K562 (cell line): ENCODE measurements at regions not wholly inside any gene's neighbourhood (a gene's known extent, or its start where the extent isn't known, plus 50 kb on each side); places are given as distances from the start of the nearest gene placed in this dataset.

Source experiments
- ATAC-seq: fragments of 200-7000 bp; cut with Tn5 transposase; 3 replicates; pipeline ENCODE4 v1.9.1; 2020; ENCODE audit warnings: moderate library complexity
- BruUV-seq: library from RNA; stranded (reverse); fragments of 400-500 nt; replicated peaks from 2 replicates; lab custom pipeline; 2021; lab: Mats Ljungman, UMichigan
- CTCF ChIA-PET: fragments of 300-600 bp; formaldehyde crosslinking; extraction: SDS; loops from one replicate; lab custom pipeline; 2021; ENCODE audit warnings: low intra/inter-chr PET ratio; lab: Yijun Ruan, JAX
- POLR2A ChIA-PET: fragments of 300-600, 350-650 bp; sonication (Branson Sonifier 250); formaldehyde crosslinking; extraction: SDS; loops from one replicate; lab custom pipeline; 2021; ENCODE audit warnings: antibody characterized with exemption, inconsistent platforms; lab: Yijun Ruan, JAX
- DNase-seq, 4 experiments: peaks; one replicate each; pipeline versions ENCODE4 v3.0.0 to v3.0.0-alpha.2; 2011 to 2018; ENCODE audit warnings: low spot score in 3 of 4, mixed read lengths in 3 of 4; ENCODE audit errors: extremely low read depth in 1 of 4
- FAIRE-seq: peaks from 2 replicates; lab custom pipeline; 2011; peaks lifted over from hg19 to GRCh38; lab: Jason Lieb, UNC
- H2AFZ ChIP-seq: 2 replicates; pipeline ENCODE4 v1.6.0; 2011; ENCODE audit warnings: low read depth, low read length, control low read depth, inconsistent platforms
- H3K27ac ChIP-seq: fragments of 200-600 bp; 3 replicates; pipeline ENCODE4 v1.8.0; 2011; ENCODE audit warnings: low read depth, mild to moderate bottlenecking, control low read depth, inconsistent platforms, low read length, moderate library complexity, mixed read lengths; ENCODE audit errors: extremely low read depth
- H3K27me3 ChIP-seq, 2 experiments: fragments of 300-600 bp in 1 of 2; 2 replicates in 1 of 2; 3 replicates in 1 of 2; pipeline versions ENCODE4 v1.6.0 to v1.8.0; 2011; ENCODE audit warnings: inconsistent platforms in 2 of 2, low read length in 2 of 2, mild to moderate bottlenecking in 1 of 2, mixed read lengths in 1 of 2, moderate library complexity in 1 of 2; ENCODE audit not compliant: control insufficient read depth in 2 of 2, insufficient read depth in 2 of 2
- H3K36me3 ChIP-seq: fragments of 300-600 bp; 3 replicates; pipeline ENCODE4 v1.8.0; 2011; ENCODE audit warnings: mild to moderate bottlenecking, low read length, inconsistent platforms; ENCODE audit not compliant: control insufficient read depth, insufficient read depth
- H3K4me1 ChIP-seq, 2 experiments: fragments of 200-600 bp in 1 of 2; replicated peaks in 1 of 2; 2 replicates in 1 of 2; 3 replicates in 1 of 2; pipeline versions ENCODE4 v1.5.1 to v1.8.0; 2011; ENCODE audit warnings: inconsistent platforms in 2 of 2, low read length in 2 of 2, mild to moderate bottlenecking in 1 of 2, mixed read lengths in 1 of 2, moderate library complexity in 1 of 2; ENCODE audit not compliant: control insufficient read depth in 2 of 2, insufficient read depth in 2 of 2
- H3K4me2 ChIP-seq: 2 replicates; pipeline ENCODE4 v1.6.1; 2011; ENCODE audit warnings: low read length, control low read depth, inconsistent platforms, mixed read lengths; ENCODE audit not compliant: insufficient read depth
- H3K4me3 ChIP-seq: fragments of 200-600 bp; sonication (generic), shearing (Covaris generic); 2 replicates; pipeline ENCODE4 v1.5.1; 2016; ENCODE audit warnings: control low read depth, inconsistent platforms
- H3K79me2 ChIP-seq: fragments of 200-600 bp; 3 replicates; pipeline ENCODE4 v1.8.0; 2011; ENCODE audit warnings: low read length, inconsistent platforms; ENCODE audit not compliant: control insufficient read depth, insufficient read depth
- H3K9ac ChIP-seq, 2 experiments: 2 replicates each; pipeline versions ENCODE4 v1.6.0 to v1.6.1; 2011; ENCODE audit warnings: low read depth in 2 of 2, low read length in 2 of 2, control low read depth in 1 of 2, inconsistent platforms in 1 of 2, mild to moderate bottlenecking in 1 of 2, mixed read lengths in 1 of 2; ENCODE audit not compliant: insufficient read depth in 1 of 2
- H3K9me1 ChIP-seq: one replicate; pipeline ENCODE4 v1.6.0; 2011; ENCODE audit warnings: inconsistent platforms, mild to moderate bottlenecking, low read length, moderate library complexity; ENCODE audit not compliant: control insufficient read depth, insufficient read depth
- H3K9me3 ChIP-seq: replicated peaks from 2 replicates; pipeline ENCODE4 v1.5.1; 2011; ENCODE audit warnings: low read depth, low read length, inconsistent platforms; ENCODE audit not compliant: control insufficient read depth, insufficient read depth
- H4K20me1 ChIP-seq: replicated peaks from 2 replicates; pipeline ENCODE4 v1.6.1; 2011; ENCODE audit warnings: low read length, inconsistent platforms, mixed read lengths; ENCODE audit not compliant: control insufficient read depth, insufficient read depth
- CTCFL ChIP-seq: IDR thresholded peaks from 2 replicates; pipeline ENCODE4 v1.6.1; 2011; ENCODE audit warnings: borderline replicate concordance, low read depth, mild to moderate bottlenecking, moderate library complexity, low read length; ENCODE audit not compliant: insufficient read depth, poor library complexity, severe bottlenecking
- E2F5 ChIP-seq: sonication (generic); formaldehyde crosslinking; IDR thresholded peaks from 2 replicates; pipeline ENCODE4 v1.8.0; 2022; ENCODE audit warnings: mild to moderate bottlenecking, missing genetic modification reagents
- IRF2 ChIP-seq: sonication (generic); formaldehyde crosslinking; IDR thresholded peaks from 2 replicates; pipeline ENCODE4 v1.8.1; 2022; ENCODE audit warnings: mild to moderate bottlenecking, missing genetic modification reagents
- NFE2L1 ChIP-seq: fragments of 450-650 bp; IDR thresholded peaks from 2 replicates; pipeline ENCODE4 v1.6.1; 2016; ENCODE audit warnings: missing genetic modification characterization, low read depth, mild to moderate bottlenecking, missing compliant biosample characterization, moderate library complexity, borderline replicate concordance
- RBM39 ChIP-seq: fragments of 200-400 bp; formaldehyde crosslinking; optimal IDR thresholded peaks from 2 replicates; pipeline ENCODE3; 2018; ENCODE audit warnings: low read depth, low read length
- SRF ChIP-seq, 2 experiments: fragments of 250-450, 450-650 bp in 1 of 2; sonication (Bioruptor Pico) in 1 of 2; sonication (generic) in 1 of 2; formaldehyde crosslinking; IDR thresholded peaks; 2 replicates each; pipeline versions ENCODE4 v1.5.0 to v1.5.1; 2020 to 2022; ENCODE audit warnings: mild to moderate bottlenecking in 1 of 2, missing genetic modification reagents in 1 of 2
- ZNF277 ChIP-seq: fragments of 250-450 bp; sonication (Bioruptor Pico); IDR thresholded peaks from 2 replicates; pipeline ENCODE4 v1.8.0; 2022; ENCODE audit warnings: inconsistent platforms, mild to moderate bottlenecking, moderate library complexity, borderline replicate concordance
- ZNF395 ChIP-seq: fragments of 200-800 bp; sonication (Bioruptor generic); IDR thresholded peaks from 2 replicates; pipeline ENCODE4 v1.6.1; 2017; ENCODE audit warnings: missing genetic modification characterization, missing compliant biosample characterization
- WGBS: fragments of 100-300 bp; shearing (Covaris generic); methylation state at CpG from one replicate; pipeline ENCODE4 v1.1.6; 2016; ENCODE audit warnings: low coverage, mixed read lengths; ENCODE audit not compliant: insufficient coverage; ENCODE audit errors: missing lambda C conversion rate; 5-methylcytosine and 5-hydroxymethylcytosine counted together
- in situ Hi-C: fragments of 300-500 bp; cut with MboI; formaldehyde crosslinking; loops from 4 replicates; pipeline ENCODE4 v1.15.0; 2018; ENCODE audit warnings: inconsistent platforms, mixed read lengths
- intact Hi-C: fragments of 100-400 bp; cut with micrococcal nuclease; formaldehyde crosslinking; loops from 2 replicates; pipeline ENCODE4 v1.14.2; 2022

- CTCF ChIA-PET, result no interaction called here
- Histone ChIP-seq H4K20me1 (no peaks in the 10 kb centered on the region), H3K27me3 (no peaks in the 10 kb centered on the region), H3K36me3 (no peaks in the 10 kb centered on the region), H3K27ac (no peak overlapping the region), H3K9me3 (no peaks in the 10 kb centered on the region; the same call in 1 of the 2 replicates), H2AFZ (no peak overlapping the region), H3K9me1 (no peaks in the 10 kb centered on the region), H3K9ac (no peak overlapping the region), H3K4me2 (no peak overlapping the region), H3K4me1 (peaks cover 0 to 11% of the 10 kb centered on the region in 2 experiments; a peak in 3 of 5 replicates), H3K79me2 (no peaks in the 10 kb centered on the region), H3K4me3 (no peak overlapping the region)
- no TSS peak for BruUV-seq
- WGBS, result 0% methylated on average over 1 of the region's 1 CpG
- no peak for DNase-seq
- no peak for TF ChIP-seq RBM39
- TF ChIP-seq NFE2L1 (tag), result no peak
- TF ChIP-seq SRF (CRISPR knock-in tag; IDR thresholded peaks at IDR 0.05), result no peak
- no peak for TF ChIP-seq E2F5 (CRISPR knock-in tag)
- TF ChIP-seq ZNF395 (CRISPR knock-in tag), result no peak
- TF ChIP-seq ZNF277 (CRISPR knock-in tag), result no peak
- TF ChIP-seq IRF2, result no peak
- no peak for TF ChIP-seq CTCFL
- POLR2A ChIA-PET, result interaction anchor here (1.1 kb wide), 1 partner anchor 8 kb away, joined by 3 read pairs; no protein-coding TSS in a partner anchor
- in situ Hi-C loops (no loop called here), intact Hi-C loops (no loop called here)
- ATAC-seq, result no peak
- FAIRE-seq, result no peak
Observed at GRCh38 chr20:4366076-4366475, 117.0 kb upstream of the ADRA1D start.
